Left lung (tissue), 4 donors: ENCODE measurements at regions not wholly inside any gene's neighbourhood (a gene's known extent, or its start where the extent isn't known, plus 50 kb on each side); places are given as distances from the start of the nearest gene placed in this dataset.

Experiments
- ATAC-seq: fragments of 200-7000 bp; cut with Tn5 transposase; one replicate; pipeline ENCODE4 v1.9.1; 2020; ENCODE audit warnings: moderate library complexity
- DNase-seq, 4 donors: peaks; one replicate each; pipeline ENCODE4 v3.0.0-alpha.2; 2013 to 2020
- H3K27ac ChIP-seq, 2 donors: fragments of 200-600 bp; sonication (generic) in 1 of 2; one replicate each; pipeline versions ENCODE4 v1.5.0 to v1.8.0; 2020 to 2021
- H3K27me3 ChIP-seq, 2 donors: fragments of 200-600 bp; sonication (generic) in 1 of 2; one replicate each; pipeline versions ENCODE4 v1.5.0 to v1.8.0; 2020 to 2021
- H3K36me3 ChIP-seq, 2 donors: fragments of 200-600 bp; sonication (generic) in 1 of 2; one replicate each; pipeline versions ENCODE4 v1.5.0 to v1.8.0; 2020 to 2021
- H3K4me1 ChIP-seq, 2 donors: fragments of 200-600 bp; one replicate each; pipeline ENCODE4 v1.8.0; 2021
- H3K4me3 ChIP-seq, 2 donors: fragments of 200-600 bp; sonication (generic) in 1 of 2; one replicate each; pipeline versions ENCODE4 v1.5.0 to v1.8.0; 2020 to 2021; ENCODE audit warnings: mild to moderate bottlenecking in 1 of 2
- H3K9me3 ChIP-seq, 2 donors: fragments of 200-600 bp; sonication (generic) in 1 of 2; one replicate each; pipeline versions ENCODE4 v1.5.0 to v1.8.0; 2020 to 2021
- intact Hi-C, 2 donors: fragments of 100-400 bp; cut with DNase I; formaldehyde crosslinking; loops; one replicate each; pipeline versions ENCODE4 v1.11.2 to v1.14.2; 2022
- TF ChIP-seq, protein P1 (sequence below), 2 donors: fragments of 200-600 bp; sonication (generic) in 1 of 2; IDR thresholded peaks; one replicate each; pipeline versions ENCODE4 v1.5.0 to v1.8.0; 2021; ENCODE audit warnings: antibody characterized with exemption in 2 of 2
- donor health status: DM: no; HTN: yes; CAD: no.
- donor health status: DM: no; HTN: no; CAD: no.

GRCh38 chr18:75156139-75156750 is 52.7 kb downstream of the PTGR3 start:
- Histone ChIP-seq H3K4me3 (no peak overlapping the region), H3K27me3 (no peaks in the 10 kb centered on the region), H3K36me3 (no peaks in the 10 kb centered on the region), H3K4me1 (peaks cover 0 to 4% of the 10 kb centered on the region in 2 donors), H3K9me3 (peaks cover 0 to 11% of the 10 kb centered on the region in 2 donors), H3K27ac (no peak overlapping the region)
- DNase-seq: no peak
- TF ChIP-seq, protein P1, sequence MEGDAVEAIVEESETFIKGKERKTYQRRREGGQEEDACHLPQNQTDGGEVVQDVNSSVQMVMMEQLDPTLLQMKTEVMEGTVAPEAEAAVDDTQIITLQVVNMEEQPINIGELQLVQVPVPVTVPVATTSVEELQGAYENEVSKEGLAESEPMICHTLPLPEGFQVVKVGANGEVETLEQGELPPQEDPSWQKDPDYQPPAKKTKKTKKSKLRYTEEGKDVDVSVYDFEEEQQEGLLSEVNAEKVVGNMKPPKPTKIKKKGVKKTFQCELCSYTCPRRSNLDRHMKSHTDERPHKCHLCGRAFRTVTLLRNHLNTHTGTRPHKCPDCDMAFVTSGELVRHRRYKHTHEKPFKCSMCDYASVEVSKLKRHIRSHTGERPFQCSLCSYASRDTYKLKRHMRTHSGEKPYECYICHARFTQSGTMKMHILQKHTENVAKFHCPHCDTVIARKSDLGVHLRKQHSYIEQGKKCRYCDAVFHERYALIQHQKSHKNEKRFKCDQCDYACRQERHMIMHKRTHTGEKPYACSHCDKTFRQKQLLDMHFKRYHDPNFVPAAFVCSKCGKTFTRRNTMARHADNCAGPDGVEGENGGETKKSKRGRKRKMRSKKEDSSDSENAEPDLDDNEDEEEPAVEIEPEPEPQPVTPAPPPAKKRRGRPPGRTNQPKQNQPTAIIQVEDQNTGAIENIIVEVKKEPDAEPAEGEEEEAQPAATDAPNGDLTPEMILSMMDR (IDR thresholded peaks at IDR 0.05): no peak
- no peak for ATAC-seq
- intact Hi-C loops: no loop called here

DNA sequence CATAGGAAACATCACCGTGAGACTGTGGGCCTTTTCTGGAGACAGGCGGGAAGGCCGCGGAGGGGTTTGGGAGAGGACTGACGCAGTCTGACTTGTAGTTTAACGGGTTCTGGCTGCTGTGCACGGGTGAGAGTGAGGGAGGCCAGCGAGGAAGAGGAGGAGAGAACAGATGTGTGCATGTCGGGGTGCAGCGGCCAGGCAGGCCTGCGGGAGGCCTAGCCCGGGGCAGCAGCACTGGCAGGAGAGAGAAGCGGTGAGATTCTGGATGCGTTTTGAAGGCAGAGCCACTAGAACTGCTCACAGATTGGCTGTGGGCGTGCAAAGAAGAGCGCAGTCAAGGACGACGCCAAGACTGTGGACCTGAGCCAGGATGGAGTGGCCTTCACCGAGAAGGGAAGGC is 53.9 kb downstream of the PTGR3 start:
- ATAC-seq: no peak
- TF ChIP-seq, protein P1 (IDR thresholded peaks at IDR 0.05): no peak
- intact Hi-C loops: no loop called here

DNA sequence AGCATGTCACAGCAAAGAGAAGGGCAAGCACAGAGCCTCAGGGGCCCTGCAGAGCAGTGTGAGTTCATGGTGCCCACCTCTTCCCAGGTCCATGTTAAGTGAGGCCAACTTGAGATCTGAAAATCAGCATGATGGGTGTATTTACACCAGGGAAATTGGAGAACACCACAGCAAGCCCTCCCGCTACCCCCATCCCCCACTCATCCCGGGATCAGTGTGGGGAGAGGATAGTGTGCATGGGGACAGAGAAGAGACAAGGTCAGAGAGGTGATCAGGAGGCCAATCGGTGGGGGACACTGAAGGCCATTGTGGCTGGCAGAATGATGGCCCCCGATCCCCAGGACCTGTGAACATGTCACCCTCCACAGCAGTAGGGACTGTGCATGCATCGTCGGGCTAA is 54.7 kb downstream of the PTGR3 start:
- ATAC-seq (no peak), DNase-seq (no peak)
- H3K27me3 ChIP-seq: no peaks in the 10 kb centered on the region
- no peaks in the 10 kb centered on the region for H3K36me3 ChIP-seq
- H3K4me3 ChIP-seq: no peak overlapping the region
- H3K4me1 ChIP-seq: no peaks in the 10 kb centered on the region
- peaks cover 0 to 12% of the 10 kb centered on the region in 2 donors for H3K9me3 ChIP-seq
- no peak overlapping the region for H3K27ac ChIP-seq
- intact Hi-C loops: no loop called here
- TF ChIP-seq, protein P1 (IDR thresholded peaks at IDR 0.05): no peak

More for the DNA sequence above, 53.9 kb downstream of the PTGR3 start:
- H3K4me1 ChIP-seq: no peaks in the 10 kb centered on the region
- no peak overlapping the region for H3K4me3 ChIP-seq
- H3K36me3 ChIP-seq: no peaks in the 10 kb centered on the region
- DNase-seq: peak in 1 of 4 donors; percentile 50
- no peak overlapping the region for H3K27ac ChIP-seq
- H3K27me3 ChIP-seq: no peaks in the 10 kb centered on the region
- peaks cover 0 to 12% of the 10 kb centered on the region in 2 donors for H3K9me3 ChIP-seq

DNA sequence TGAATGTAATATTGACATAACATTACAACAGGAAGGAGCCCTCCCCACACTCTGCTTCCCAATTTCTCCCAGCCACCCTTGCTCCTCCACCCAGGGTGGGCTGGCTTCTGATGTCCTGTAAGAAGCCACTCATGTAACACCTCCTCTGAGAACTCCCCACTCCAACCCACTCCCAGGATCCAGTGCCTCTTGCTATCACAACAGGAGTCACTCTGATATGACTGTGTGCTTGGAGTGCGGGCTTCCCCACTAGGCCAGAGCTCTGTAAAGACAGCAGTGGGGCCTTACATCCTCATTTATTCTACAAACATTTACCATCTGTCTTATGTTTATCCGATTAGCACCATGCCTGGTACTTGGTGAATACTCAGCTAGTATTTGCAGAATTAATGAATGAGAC is 65.1 kb downstream of the PTGR3 start:
- ATAC-seq (no peak), DNase-seq (no peak)
- intact Hi-C loops: no loop called here
- TF ChIP-seq, protein P1 (IDR thresholded peaks at IDR 0.05): no peak
- Histone ChIP-seq H3K9me3 (peaks cover 0 to 34% of the 10 kb centered on the region in 2 donors), H3K36me3 (no peaks in the 10 kb centered on the region), H3K27ac (no peak overlapping the region), H3K27me3 (no peaks in the 10 kb centered on the region), H3K4me1 (no peaks in the 10 kb centered on the region), H3K4me3 (no peak overlapping the region)

- DNase-seq (peak in 1 of 4 donors; percentile 53), ATAC-seq (no peak)
- H3K36me3 ChIP-seq: no peaks in the 10 kb centered on the region
- H3K4me1 ChIP-seq: no peaks in the 10 kb centered on the region
- TF ChIP-seq, protein P1 (IDR thresholded peaks at IDR 0.05): no peak
- no peak overlapping the region for H3K27ac ChIP-seq
- intact Hi-C loops: no loop called here
- peaks cover 0 to 34% of the 10 kb centered on the region in 2 donors for H3K9me3 ChIP-seq
- no peak overlapping the region for H3K4me3 ChIP-seq
- no peaks in the 10 kb centered on the region for H3K27me3 ChIP-seq
Observed at GRCh38 chr18:75142677-75143076, 66.3 kb downstream of the PTGR3 start.
